Glomerular endothelial cell (primary cell): ENCODE measurements at regions not wholly inside any gene's neighbourhood (a gene's known extent, or its start where the extent isn't known, plus 50 kb on each side); places are given as distances from the start of the nearest gene placed in this dataset.
"Not testable (repeated sequence)": the region's sequence is repeated elsewhere in the genome, so short reads cannot be mapped to it uniquely, and the experiment has no call there.

Experiments
- DNase-seq: peaks from one replicate; pipeline ENCODE4 v3.0.0-alpha.2; 2011; ENCODE audit warnings: low read depth, low spot score; ENCODE audit errors: extremely low read depth

DNA sequence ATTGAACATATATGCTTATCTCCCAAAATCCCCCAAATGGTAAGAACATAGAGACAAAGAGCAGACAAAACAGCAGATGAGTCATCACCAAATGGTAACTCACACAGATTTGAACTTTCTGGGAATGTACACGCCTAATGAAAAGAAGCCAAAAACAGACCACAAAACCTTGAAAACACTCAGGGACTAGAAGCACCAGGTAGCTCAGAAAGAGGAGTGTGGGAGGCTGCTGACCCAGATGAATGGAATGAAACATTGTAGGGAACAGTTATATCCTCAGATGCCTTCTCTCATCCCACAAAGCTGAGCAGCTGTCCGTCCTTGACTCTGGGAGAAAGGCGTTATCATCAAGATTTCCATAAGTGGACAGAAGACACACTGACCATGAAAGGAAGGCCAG, 307.0 kb upstream of the USP25 start:
- DNase-seq: no peak

DNA sequence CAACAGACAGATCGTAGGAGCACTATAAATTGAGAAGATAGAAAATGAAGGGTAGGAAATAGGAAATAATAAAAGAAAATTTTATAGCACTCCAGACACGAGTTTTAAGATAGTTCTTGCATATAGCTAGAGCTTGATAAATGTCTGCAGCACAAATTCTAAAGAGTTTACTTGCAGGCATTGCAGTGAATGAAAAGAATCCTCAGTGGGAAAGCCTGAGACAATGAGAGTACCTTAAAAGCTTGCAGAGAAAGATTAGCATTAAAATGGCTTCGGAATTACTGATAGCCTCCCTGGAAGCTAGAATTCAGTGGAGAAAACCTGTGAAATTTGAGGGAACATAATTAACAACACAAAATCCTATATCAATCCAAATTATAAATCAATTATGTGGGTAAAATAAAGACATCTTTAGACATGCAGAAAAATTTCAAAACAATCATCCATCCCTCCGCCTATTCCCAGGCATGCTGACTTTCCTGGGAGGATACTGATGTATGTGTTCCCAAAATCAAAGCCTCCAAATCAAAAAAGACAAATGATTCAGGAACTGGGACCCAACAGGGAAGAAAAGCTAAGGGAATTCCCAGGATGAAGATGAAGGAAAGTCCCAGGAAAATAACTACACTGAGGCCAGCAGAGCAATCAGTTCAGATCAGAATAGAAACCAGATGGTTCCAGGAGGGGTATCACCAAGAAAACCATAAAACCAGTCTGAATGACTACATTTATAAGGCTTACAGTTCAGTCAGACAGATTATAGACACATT, 305.9 kb upstream of the USP25 start:
- DNase-seq: no peak

DNA sequence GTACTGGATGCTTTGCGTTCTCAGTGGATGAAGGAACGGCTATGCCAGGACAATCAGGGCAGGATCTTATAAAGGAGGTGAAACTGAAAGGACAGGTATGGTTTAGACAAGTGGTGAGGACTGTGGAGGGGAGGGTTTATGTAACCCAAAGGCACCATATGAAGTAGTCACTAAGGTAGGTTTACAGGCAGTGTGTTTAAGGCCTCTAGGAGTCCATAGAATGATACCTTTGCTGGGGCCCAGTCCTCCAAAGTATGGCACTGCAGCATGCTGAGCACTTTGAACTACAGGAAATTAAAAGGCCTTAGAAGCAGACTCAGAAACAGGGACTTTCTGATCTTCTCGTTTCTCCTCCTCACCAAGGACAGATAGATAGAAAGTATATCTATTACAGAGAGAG, 304.7 kb upstream of the USP25 start:
- no peak for DNase-seq

DNA sequence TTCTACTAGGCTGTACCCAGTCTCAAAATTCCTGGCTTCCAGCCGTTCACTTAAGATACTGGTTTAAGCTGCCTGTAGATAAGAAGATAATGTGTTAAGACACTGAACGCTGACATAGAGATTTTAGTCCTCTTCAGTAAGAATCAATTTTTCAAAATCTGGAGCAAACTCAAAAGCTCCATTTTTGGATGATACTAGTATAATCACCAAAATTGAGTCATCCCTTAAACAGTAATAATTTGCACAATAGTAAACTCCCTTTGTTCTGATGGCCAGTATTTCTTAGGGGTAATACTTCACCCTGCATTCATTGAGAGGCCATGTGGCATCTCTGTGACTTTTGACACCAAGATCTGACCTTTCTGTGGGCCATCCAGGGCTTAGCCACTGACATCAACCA, 299.8 kb upstream of the USP25 start:
- no peak for DNase-seq

DNA sequence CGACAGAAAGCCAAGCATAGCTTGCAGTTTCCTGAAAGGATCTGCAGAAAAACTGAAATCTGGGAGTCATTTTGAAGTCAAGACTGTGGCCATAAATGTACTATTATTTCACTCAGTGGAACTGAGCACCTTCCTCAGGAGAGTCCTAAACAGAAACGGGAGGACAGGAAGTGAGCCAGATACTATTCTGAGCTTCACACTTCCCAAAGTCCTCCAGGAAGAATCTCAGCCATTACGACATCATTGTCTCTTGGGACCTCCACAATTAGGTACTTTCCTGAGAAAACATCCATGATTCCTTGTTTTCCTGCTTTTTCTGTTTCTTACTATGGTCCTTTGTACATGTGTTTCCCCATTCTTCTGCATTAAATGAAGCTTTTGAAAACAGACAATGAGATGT, 299.2 kb upstream of the USP25 start:
- DNase-seq: no peak

DNA sequence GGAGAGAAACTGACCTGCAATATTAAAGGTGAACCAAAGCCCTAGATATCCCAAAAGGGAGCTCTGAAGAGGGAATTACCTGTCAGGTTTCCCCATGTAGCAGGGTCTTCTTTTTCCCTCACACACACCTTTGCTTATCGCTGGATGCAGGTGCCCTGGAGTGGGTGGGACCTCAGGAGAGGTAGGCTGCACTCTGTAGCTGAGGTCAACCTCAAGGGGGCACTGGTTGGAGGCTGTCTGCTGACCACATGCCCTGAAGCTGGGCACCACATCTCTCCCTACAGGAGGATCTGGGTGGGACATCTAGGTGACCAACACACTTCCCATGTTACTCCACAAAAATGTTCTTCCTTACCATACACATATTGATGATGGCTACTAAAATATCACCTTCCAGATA, 298.7 kb upstream of the USP25 start:
- no peak for DNase-seq

DNA sequence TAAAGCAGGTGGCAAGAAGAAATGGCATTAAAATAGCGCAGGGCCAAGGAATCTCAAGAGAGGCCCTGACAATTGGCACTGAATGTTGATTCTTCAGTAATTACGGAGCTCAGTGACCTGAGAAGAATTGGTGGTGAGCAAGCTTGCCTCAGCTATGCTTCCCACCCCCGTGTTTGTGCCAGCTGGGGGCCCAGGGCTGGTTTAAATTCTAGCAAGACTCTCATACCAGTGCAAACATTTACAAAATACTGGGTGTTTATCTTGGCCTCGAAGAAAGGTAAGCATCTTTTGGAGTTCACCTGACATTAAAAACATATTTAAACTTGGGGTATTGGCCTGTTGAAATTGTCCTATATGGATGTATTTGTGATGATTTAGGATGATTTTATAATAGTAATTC, 296.7 kb upstream of the USP25 start:
- no peak for DNase-seq

DNA sequence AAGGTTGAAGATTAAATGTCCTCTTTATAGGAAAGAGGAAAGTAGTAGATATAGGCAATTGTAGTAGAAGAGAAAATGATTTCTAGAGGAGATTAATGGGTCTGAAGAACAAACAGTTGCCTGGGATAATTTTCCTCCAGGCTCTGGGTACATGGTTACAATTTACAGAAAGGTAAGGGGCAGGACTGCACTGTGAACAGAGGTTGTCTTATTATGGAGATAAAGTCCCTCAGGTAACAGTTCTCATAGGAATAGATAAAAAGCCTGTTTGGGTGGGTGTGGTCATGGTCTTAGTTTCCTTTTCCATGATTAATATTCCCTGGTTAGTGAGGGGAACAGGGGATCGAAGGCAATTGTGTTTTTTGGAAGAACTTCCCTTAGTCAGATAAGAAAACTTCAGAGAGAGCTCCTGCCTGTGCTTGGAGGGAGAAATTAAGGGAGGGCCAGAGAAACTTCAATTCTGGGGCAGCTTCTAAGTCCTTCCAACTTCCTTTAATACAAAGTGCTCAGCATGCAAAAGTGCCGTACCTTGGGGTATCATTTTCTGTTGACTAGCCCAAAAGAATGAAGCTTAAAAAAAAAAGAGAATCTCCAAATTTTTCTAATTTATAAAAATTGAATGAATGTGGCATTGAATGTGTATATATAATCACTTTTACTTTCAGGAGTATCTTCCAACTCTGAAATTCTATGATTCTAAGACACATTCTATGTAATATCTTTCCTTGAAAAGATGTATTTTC, 295.4 kb upstream of the USP25 start:
- no peak for DNase-seq

DNA sequence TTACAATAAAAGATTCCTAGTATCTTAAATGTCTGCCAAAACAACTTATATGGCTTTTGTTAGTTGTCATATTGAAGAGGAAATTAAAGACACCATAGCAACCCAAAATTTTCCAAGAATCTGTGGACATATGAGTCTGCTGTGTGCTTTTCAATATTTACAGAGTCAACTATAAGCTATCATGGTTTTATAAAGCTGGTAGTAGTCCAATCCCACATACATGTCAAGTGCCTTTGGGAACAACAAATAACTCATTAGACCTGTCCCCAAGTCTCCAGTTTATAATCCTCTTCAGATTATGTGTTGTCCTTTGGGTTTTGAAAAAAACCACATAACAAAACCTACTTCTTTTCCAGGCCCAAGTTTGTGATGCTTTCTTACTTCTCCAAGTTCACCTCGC, 293.8 kb upstream of the USP25 start:
- DNase-seq: no peak

DNA sequence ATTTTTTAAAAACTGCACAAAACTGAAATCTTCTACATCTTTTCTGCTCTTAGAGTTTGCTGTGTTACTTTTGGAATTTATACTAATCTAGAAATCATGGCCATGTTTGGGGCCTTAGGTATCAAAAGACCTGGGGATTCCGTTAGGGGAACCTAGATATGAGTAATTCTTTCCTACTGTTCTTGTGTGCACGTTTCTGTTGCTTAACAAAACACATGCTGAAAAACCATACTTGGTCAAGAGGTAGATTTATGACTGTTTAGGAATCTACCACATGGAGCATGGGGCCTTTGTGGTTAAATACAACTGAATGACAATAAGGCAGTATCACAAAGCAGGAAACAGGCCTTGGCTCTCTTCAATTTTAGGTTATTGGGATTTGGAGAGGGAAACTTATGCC, 291.9 kb upstream of the USP25 start:
- no peak for DNase-seq

DNA sequence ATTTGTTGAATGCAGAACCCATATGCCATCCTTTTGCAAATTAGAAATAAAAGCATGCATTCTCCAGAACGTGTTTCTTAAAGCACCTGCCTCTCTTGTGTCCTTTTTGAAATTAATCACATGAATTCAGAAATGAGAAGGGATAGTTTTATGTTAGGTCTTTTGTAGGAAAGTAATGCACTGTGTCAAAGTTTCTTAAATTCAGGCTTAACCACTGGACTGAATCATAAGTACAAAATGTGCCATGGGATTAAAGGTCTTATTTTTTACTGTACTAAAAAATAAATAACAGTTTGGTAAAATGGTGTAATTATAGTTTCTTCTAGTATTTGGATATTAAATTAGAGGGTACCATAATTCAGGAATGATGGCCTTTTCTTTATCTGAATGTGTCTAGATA, 290.1 kb upstream of the USP25 start:
- DNase-seq: no peak

DNA sequence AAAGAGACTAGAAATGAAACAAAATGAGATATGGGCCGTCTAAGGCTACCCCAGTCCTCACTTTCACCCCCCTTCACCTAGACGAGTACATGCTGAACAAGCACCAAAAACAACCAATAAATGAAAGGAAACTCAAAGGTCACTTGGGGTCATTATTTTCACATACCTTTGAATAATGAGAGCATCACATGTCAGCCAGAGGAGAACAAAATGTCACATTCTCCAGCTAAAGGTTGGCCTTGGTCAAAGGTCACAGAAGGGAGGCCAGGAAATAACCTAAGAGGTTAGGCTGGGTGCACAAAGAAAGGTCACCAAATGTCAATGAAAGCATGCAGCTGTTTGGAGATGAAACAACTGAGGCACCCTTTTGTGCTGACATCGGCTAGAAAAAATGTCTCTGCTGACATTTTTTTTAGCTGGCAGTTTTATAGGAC, 288.7 kb upstream of the USP25 start:
- no peak for DNase-seq

DNA sequence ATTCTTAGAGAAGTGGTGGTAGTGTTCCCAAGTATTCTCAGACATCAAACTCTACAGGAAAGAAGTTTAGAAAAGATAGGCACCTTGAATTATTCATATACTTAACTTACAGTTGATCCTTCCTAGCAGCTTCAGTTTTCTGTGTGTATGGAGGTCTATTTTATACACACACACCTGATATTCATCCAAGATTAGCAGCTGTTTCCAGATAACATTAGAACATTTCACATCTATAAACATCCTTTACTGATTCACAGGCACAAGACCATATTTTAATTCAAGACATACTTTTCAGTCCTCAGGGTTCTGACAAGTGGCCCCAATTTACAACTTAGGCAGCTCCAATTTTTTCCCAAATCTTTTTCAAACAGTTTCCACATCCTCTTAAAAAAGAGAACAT, 287.8 kb upstream of the USP25 start:
- no peak for DNase-seq

DNA sequence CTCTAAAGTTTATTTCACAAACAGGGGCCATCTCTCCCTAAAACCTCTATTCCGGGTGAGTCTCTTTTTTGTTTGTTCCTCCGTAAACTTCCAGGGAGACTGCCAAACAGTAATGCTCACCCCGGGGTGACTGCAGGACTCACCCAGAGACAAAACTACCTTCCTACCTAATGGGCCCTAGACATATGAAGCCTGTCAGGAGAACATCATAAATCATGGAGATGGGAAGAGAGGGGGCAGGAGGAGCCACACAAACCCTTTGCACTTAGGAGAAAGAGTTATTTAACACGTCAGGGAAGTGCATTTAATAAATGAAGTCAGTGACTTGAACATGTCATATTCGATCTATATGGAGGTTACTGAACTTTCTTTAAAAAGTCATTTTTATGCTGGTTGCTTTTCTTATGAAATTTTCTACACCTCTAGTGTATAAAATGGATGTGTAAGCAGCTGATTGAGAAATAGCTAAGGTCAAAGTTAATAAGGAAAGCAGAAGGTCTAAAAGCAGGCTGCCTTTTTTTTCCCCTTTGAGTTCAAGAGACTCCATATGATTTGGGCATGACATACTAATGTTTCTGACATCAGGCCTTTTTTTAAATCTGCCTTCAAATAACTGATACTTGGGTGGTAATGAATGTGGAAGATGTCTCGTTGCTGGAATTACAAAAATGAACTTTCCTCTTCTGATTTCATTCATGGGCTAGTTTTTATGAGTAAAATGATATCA, 286.9 kb upstream of the USP25 start:
- DNase-seq: no peak

DNA sequence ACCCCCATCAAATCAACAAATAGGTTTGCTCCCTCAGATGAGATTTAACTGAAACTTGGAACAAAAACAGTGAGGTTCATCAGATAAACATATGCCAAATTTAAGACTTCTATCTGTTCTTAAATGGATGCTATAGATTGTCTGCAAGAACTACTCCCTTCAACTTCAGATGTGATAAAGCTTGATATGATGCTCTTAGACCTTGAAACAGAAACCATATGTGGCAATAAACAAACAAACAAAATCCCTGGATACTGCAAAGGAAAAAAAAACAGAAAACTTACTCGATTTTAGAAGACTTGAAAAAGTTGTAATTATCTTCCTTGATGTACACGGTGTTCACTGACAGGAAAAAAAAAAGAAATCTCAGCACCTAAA, 286.1 kb upstream of the USP25 start:
- no peak for DNase-seq

DNA sequence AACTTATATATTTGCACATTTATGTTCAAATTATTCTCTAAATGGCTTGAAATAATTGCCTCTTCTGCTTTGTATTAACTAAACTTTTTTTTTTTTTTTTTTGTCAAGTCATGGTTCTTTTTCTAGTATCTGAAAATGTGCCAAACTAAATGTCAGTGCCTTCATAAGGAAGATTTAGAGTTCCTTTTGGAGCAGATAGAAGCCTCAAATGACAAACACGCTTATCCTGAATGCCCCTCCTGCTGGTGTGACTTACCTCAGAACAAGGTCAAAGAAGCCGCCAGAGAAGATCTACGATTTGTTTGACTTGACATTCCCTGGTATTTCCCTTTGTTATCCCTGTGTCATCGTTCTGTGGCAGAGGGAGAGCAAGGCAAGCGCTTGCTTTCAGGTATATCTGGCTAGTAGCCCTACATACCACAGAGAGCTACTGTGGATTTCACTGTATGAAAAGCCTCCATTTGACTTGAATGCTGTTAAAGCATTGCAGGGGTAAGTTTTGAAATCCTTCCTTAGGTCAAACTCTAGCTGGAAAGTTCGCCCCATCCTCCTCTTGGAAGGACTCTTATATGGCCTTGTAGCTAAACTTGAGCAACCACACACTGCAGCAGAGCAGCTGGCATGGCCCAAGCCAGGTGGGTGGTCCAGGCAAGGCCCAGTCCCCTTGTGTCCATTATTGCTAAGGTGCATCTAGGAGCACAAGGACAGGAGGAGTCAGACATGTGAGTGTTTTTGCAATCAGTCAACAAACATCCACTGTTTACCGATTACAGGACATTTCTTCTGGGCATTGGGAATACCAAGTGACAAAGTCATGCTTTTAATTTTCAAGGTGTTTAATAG, 285.4 kb upstream of the USP25 start:
- DNase-seq: no peak

DNA sequence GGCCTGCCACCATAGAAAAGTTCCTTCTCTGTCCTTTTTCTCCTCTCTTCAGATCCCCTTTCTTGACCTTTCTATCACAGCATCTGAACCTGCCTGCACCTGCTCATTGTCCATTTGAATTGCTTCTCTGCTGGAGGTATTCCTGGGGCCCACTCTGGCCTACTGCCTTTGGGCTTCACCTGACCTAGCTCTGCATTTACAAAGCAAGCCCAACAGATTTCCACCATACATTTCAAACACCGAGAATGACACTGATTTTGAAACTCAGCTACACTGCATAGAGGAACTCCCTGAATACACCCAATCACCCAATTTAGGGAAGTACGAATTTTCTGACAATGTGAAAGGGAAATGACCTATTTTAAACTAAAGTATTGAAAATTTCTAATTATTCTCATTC, 284.5 kb upstream of the USP25 start:
- DNase-seq: no peak

DNA sequence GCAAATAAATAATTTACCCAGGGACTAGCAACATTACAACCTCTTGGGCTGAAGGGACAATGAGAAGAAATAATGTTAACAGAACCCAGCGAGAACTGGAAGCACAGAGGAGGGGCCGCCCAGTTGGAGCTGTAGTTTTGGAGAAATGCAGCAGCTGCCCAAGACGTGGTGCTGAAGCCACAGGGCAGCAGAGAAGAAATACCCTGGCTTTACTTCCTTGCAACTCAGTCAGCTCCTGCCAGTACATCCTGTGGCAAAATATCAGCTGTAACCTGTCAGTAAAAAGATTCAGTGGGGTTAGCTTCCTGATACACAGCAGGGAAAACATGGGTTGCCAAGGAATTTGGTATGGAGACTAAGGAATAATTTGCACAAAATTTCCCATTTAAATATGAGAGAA, 283.6 kb upstream of the USP25 start:
- no peak for DNase-seq

DNA sequence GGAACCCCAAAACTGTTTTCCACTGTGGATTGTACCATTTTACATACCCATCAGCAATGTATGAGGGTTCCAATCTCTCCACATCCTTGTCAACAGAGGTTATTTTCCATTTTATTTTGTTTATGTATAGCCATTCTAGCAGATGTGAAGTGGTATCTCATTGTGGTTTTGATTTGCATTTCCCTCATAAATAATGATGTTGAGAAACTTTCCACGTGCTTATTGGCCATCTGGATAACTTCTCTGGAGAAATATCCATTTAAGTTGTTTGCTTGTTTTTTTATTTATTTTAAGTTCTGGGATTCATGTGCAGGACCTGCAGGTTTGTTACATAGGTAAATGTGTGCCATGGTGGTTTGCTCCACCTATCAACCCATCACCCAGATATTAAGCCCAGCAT, 280.2 kb upstream of the USP25 start:
- DNase-seq: no peak

DNA sequence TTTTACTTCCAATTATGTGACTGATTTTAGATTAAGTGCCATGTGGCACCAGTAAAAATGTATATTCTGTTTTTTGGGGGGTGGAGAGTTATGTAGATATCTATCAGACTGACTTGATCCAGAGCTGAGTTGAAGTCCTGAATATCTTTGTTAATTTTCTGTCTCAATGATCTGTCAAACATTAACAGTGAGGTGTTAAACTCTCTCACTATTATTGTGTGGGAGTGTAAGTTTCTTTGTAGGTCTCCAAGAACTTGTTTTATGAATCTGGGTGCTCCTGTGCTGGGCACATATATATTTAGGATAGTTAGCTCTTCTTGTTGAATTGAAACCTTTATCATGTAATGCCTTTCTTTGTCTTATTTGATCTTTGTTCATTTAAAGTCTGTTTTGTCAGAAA, 276.5 kb upstream of the USP25 start:
- DNase-seq: no peak

DNA sequence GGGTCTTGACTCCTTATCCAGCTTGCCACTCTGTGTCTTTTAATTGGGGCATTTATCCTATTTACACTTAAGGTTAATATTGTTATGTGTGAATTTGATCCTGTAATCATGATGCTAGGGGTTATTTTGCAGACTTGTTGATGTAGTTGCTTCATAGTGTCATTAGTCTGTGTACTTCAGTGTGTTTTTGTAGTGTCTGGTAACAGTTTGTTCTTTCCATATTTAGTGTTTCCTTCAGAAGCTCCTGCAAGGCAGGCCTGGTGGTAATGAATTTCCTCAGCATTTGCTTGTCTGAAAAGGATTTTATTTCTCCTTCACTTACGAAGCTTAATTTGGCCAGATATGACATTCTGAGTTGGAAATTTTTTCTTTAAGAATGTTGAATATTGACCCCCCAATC, 276.0 kb upstream of the USP25 start:
- not testable (repeated sequence) for DNase-seq
